ENCODE measurements at regions not wholly inside any gene's neighbourhood (a gene's known extent, or its start where the extent isn't known, plus 50 kb on each side); places are given as distances from the start of the nearest gene placed in this dataset.
"Not testable (repeated sequence)": the region's sequence is repeated elsewhere in the genome, so short reads cannot be mapped to it uniquely, and the experiment has no call there.

DNA sequence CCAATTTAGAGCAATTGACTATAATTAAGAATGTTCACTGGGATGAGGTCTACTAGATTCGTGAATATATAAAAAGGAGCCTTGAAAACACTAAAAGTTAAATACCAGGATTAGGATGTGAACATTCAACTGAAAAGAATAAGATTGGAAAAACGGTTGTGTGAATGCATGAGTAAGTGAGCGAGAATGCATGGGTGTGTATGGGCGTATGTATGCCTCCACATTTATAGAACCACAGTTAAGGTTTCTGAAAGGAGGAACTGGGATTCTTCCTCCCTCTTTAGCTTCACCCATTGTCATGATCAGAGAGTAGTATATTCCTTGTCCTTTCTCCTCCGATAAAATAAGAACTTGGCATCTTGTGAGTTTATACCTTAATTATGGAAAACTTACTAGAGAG is 151.1 kb upstream of the UBE2E3 start:
- DNase-seq = no peak

DNA sequence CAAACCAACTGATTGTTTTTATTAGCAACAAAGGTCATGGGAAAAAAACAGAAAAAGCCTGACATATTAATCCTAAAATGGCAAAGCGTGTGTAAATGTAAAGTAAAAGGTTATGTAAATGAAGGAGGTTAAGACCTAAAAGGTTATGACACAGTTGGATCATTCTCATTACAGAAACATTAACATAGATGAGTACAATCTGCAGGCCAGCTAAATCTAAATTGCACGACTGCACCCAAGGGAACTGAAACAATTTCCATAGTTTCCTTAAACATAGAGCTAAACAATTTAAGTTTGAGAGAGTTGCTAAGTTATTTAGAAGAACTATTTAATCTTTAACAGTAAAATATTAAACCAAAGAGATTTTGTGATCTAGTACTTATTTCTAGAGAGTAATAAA is 151.6 kb upstream of the UBE2E3 start:
- DNase-seq = no peak

DNA sequence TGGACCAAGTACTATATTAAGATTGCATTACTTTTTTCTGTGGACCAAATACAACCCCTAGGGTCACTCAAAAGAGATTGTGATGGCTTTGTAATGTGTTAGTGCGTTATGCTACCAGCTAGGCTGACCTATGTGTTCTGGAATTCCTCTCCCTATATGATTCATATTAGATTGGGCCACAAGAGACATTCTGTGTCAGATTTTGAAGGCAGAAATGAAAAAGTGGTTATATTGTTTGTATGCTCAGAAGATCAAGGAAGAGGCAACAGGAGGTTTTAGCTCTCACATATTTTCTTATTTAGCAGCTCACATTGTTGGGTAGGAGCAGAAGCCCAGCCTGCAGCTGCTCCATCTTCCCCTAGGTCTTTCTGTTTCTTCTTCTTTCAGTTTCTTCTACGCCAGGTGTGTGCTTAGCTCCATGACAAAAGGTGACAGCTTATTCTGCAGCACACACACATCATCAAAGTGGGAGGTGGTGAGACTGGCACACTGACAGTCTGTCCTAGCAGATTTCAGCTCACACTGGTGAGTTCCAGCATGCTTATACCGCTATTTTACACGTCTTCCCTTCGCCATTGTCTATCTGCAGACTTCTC is 156.8 kb upstream of the UBE2E3 start:
- DNase-seq = no peak

DNA sequence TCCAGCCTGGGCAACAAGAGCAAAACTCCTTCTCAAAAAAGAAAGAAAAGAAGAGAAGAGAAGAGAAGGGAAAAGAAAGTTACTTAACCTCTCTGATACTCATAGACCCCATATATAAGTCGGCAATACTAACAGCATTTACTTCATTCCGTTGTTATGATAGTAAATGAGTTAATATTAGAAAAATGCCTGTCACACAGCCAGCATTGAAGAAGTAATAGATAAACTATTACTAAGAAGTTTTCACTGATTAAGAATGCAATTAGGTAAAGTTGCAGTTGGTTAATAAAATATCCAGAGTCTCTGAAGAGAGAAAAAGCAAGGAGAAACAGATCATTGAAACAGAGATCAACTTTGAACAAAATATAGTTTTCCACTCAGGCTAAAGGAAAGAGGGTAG is 161.3 kb upstream of the UBE2E3 start:
- no peak for DNase-seq

DNA sequence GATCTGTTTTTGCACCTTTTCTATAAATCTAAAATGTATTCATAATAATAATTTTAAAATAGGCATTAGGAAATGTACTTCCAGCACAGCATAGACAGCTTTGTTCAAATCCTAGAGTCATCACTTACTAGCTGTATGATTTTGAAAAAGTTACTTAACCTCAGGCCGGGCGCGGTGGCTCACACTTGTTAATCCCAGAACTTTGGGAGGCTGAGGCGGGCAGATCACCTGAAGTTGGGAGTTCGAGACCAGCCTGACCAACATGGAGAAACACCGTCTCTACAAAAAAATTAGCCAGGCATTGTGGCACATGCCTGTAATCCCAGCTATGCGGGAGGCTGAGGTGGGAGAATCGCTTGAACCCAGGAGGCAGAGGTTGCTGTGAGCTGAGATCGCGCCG is 161.7 kb upstream of the UBE2E3 start:
- not testable (repeated sequence) for DNase-seq

DNA sequence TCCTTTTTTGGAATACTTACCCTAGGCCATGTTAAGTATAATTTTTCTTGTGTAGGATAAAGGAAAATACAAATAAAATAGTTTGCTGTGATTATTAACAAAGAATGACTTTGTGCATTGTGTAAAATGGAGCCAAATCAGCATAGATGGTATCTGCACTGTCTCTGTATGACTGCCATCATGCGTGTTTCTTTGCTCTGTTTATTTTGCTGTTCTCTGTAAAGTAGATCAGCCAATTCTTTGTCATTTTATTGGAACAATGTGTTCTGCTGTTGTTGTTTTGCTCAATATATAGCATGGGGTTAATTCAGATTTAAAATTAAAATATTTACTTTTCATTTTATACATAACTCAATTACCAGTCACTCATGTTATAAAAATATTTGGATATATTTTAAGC is 181.3 kb upstream of the UBE2E3 start:
- no peak for DNase-seq

DNA sequence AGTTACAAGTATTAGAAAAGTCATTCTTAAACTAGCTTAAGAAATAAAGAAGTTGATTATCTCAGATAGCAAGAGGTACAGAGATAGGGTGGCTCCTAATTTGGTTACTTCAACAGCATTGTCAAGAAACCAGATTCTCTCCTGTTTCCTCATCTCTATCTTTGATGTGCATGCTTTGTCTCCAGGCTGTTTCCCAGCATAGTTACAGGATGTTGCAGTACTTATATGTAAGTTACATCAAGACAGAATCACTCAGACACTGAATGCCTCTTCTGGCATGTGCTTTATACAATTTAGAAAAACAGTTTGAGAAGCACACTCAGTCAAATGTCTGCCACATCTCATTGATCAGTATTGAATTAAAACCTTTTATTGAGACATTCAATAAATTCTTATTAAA is 189.5 kb upstream of the UBE2E3 start:
- DNase-seq = no peak

DNA sequence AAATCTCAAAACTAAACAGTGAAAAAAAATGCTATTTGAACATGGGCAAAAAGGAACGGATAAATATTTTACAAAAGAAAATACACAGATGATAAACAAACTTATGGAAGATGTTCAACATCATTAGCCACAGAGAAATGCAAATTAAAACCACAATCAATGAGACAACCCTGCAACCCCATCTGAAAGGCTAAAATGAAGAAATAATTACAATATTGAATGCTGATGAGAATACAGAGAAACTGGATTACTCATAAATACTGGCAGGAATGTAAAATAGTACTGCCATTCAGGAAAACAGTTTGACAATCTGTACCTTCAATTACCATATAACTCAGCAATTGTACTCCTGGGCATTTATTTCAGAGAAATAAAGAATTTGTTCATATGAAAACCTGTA is 193.1 kb upstream of the UBE2E3 start:
- no peak for DNase-seq

DNA sequence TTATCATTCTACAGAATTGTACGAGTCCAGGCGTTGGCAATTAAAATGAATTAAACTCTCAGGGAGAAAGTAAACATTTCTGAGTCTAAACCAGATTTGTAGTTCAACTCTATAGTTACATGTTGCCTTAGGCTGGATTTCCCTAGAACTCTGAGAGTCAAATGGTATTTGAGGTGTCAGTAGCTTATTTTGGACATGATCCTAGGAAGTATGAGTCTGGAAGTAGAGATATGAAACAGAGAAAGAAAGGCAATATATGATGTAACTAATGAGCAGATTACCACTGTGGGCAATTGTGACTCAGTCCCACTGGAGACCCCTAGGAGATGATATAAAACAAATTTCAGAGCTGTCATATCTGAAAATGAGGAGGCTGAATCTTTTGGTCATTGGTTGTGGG is 199.1 kb upstream of the UBE2E3 start:
- DNase-seq = no peak

DNA sequence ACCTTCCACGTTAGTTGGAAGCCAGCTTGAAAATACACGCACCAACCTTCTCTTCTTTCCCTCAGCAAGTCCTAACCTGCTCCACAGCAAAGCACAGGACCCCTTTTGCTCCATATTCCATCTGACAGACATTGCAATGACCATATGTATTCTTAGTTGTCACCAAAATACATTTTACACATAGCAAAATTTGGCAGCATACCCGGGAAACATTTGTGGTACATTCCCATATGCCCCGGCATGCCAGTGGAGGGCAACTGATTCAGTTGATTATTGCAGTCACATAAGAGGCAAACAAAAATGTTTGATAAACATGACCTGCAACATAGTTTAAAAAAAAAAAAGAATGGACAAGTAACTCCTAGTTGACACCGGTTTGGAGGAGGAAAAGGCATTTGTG is 202.1 kb upstream of the UBE2E3 start:
- peak; percentile 98 for DNase-seq

DNA sequence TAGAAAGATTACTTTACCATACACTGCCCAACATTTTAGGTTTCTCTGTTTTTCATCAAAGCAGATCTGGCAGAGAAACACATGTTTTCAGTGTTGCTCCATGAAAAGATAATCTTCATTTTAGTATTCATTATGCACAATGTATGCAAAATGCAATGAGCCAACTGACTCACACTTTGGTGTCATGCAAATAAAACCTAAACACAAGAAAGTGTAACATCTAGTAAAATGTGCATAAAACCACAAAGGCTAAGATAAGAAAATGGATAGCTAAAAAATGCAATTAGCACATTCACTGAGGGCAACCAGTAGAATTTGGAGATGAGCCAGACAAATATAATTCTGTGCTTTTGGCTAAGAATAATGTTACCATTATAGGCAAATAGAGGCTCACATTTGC is 203.5 kb upstream of the UBE2E3 start:
- peak; percentile 58 for DNase-seq

DNA sequence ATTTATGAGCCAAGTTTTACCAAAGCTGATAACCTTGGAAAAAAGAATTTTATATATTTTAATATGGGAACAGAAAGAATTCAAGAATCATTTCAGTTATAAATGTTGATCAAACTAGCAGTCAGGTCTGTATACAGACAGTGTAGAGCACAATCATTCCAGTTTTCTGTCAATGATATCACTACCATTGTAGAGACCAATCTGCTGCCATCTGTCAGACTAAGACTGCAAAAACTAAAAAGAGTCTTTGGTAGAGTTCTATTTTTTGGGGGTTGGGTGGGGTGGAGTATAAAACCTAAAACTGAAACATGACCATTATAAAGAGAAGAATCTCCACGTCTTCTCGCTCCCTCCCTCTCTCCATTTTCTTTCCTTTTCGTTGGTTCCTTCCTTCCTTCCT is 204.7 kb upstream of the UBE2E3 start:
- DNase-seq = peak; percentile 49

DNA sequence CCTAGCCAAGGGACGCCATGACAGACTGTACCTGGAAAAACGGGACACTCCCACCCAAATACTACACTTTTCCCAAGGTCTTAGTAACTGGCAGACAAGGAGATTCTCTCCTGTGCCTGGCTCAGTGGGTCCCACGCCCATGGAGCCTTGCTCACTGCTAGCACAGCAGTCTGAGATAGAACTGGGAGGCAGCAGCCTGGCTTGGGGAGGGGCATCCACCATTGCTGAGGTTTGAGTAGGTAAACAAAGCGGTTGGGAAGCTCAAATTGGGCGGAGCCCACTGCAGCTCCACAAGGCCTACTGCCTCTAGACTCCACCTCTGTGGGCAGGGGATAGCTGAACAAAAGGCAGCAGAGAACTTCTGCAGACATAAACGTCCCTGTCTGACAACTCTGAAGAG is 215.1 kb upstream of the UBE2E3 start:
- DNase-seq = not testable (repeated sequence)

DNA sequence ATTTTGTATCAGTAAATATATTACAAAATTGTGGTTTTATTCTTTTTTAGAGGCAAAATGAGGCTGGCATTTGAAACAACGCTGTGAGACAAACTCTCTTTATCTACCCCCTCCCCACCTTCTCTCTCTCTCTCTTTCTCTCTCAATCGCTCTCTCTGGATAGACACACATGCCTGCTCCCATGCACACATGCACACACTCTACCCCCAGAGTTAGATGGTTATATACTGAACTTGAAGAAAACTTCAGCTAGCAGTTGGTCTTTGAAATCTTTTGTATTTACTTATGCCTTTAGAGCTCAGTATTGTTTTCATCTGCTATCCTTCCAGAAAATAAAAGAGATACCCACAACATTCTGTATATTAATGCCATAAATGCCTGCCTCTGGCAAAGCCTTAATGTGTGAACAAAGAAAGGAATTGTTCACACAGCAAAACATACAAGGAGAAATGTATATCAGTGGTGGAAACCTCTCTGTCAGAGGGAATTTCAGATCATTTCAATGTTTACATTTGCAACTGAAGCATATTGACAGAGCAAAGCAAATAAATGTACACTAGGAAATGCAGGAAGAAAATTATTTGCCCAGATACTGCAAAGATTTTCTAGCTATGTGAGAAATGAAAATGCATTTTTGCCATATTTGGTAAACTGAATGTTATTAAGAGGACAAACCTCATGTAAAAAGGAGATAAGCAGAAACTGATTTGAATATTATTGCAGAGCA is 217.0 kb upstream of the UBE2E3 start:
- no peak for DNase-seq

DNA sequence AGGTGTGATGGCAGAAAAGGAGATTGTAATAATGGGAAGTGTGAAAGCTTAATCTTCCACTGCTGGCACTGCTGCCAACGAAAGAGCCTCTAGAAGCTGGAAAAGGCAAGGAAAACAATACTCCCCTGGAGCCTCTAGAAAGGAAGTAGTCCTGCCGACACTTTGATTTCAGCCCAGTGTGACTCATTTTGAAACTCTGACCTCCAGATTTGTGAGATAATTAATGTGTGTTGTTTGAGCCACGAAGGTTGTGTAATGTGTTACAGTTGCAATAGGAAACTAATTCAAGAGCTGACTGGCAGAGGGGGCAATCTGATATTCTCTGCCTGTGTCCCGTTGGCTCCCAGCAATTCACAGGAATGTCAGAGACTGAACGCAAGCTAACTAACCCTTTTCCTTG is 219.2 kb upstream of the UBE2E3 start:
- no peak for DNase-seq

DNA sequence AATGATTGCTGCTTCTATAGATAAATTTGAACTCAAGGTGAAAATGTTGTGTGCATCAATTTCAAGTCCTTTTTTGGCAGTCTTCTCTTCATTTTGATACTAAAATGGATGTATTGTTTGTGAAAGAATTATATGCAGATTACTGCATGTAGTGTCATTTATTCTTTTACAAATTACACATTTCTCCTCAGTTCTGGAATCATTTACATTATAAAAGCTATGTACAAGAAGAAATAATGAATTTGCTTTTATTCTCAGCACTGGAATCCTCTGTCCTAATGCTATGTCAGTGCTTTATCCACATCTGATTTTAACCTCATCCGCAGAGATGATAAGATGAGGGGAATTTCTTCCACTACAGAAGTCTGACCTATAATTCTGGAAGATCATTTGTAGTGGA is 220.8 kb upstream of the UBE2E3 start:
- DNase-seq = no peak

DNA sequence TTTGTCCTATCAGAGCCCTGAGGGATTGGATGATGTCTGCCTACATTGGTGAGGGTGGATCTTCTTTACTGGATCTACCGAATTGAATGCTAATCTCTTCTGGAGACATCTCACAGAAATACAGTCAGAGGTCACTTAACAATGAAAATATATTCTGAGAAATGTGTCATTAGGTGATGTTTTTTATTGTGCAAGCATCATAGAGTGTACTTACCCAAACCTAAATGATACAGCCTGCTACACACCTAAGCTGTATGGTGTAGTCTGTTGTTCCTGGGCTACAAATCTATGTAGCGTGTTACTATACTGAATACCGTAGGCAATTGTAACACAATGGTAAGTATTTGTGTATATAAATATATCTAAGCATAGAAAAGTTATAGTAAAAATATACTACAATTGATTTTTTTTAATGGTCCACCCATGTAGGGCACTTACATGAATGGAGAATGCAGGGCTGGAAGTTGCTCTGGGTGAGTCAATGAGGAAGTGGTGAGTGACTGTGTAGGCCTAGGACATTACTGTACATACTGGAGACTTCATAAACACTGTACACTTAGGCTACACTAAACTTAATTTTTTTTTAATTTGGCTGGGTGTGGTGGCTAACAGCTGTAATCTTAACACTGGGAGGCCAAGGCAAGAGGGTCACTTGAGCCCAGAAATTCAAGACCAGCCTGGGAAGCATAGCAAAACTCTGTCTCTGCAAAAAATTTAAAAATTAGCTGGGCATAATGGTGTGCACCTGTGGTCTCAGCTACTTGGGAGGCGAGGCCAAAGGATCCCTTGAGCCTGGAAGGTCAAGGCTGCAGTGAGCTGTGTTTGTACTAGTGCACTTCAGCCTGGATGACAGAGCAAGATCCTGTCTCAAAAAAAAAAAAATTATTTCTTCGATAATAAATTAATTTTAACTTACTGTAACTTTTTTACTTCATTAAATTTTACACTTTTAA is 226.3 kb upstream of the UBE2E3 start:
- DNase-seq = no peak

DNA sequence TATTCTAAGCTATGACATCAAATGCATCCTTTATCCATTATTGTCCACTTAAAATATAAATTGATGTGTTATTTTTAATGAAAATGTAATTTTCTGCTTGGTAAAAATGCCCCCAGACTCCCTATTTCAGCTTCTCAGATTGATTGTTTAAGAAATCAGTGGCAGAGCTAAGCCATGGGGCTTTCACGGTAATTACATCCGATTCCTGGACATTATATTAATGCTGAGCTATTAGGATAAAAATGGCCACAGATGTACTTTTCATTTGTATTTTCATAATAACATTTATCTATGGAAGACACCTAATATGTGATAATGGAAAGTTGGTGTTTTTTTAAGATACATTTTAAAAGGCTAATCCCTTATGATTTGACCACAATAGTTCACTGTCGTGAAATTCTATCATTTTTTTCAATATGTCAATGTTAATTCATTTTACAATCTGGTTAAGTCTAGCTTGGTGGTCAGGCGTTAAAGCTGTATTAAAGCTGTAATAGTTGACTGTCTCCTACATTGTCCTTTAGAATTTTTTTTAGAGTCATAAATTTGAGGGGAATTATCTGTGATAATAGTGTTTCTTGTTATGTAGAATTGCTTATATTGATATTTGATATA is 229.0 kb upstream of the UBE2E3 start:
- no peak for DNase-seq

DNA sequence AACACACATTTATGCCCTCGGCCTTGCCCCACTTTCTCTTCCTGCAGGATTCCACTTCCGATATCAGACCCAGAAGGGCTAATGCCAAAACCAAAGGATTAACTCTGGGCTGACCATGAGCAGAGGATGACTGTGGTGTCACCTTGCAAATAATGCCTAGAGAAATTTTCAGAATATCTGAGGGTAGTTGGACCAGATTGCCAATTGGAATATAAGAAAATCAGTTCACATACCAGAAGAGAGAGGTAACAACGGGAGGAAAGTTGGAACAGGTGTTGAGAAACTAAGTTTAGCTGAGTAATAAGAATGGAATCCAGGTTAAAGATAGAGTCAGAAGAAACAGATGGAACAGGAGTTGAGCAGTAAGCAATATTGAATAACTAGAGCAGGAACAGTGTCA is 232.7 kb upstream of the UBE2E3 start:
- DNase-seq = no peak

DNA sequence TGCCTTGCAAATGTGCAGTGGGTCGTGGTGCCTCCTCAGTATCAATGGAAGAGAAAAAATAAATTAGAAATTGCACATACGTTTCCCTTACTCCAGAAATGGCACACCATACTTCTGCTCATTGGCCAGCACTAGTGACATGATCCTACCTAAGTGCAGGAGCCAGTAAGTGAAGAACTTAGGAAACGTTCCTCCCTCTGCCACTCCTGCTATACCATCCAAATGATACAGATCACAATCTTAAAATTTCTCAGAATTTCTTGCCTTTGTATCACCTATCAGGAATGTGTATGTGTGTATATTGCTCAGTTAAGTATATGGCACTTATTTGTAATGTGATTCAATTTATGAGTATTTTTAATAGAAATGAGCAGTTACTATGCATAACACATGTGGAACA is 237.0 kb upstream of the UBE2E3 start:
- no peak for DNase-seq

DNA sequence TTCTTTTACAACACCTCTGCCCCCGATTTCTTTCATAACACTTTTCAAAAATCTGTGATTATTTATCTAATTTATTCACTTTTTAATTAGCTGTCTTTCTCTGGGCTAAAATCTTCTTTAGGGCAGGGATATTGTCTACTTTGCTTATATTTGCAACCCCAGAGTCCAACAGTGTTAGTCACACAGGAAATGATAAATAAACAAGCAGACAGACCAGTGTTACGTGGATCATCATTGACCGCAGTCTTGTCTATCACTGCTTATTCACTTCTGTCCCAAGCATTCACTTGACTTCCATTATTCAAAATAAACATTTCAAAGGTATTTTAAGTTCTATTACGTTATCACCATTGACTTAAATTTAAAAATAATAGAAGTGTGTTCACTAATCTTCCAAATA is 237.6 kb upstream of the UBE2E3 start:
- no peak for DNase-seq

DNA sequence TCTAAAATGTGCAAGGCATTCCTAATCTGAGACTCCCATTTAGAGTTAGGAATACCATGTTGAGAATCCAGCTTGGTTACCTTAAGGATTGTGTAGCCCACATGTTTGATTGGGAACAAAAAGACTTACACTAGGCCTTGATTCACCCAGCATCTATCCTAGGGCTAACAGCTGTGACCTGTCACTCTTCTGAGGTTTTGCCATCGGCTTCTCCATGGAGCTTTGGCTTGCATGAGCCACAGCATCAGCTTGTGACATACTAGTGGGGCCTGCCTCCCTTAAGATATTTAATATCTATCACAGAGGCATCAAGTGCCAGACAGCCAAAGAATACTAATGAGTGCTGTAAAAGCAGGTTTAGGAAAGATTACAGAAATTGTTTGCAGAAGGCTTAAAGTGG is 241.3 kb upstream of the UBE2E3 start:
- no peak for DNase-seq

DNA sequence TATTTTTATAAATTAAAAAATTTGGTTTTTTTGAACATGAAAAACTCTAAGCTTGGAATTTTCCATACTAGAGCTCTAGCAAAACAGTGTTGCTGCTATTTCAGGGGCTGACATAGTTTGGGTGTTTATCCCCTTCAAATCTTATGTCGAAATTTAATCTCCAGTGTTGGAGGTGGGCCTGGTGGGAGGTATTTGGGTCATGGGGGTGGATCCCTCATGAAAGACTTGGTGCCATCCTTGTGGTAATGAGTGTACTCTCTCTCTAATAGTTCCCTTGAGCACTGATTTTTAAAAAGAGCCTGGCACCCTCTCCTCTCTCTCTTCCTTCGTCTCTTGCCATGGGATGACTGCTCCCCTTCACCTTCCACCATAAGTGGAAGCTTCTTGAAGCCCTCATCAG is 244.6 kb upstream of the UBE2E3 start:
- no peak for DNase-seq

DNA sequence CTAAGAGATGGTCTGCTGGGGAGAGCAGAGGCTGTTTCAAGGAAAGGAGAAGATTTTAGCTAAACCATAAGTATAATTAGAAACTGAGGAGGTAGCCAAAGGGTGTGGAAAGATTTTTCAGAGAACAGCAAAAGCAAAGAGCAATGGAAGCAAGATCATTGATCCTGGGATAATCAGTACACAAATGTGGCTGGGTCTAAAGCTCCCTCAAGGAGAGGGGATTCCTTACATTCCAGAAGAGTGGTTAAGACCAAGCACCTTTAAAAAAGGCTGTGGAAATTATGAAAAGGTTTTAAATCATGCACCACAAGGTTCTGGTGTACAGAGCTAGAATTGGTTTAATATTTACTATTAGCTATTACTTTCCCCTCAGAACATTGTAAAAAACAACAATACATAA is 246.0 kb upstream of the UBE2E3 start:
- DNase-seq = no peak
